Mesendoderm (in vitro differentiated cells): ENCODE measurements at regions not wholly inside any gene's neighbourhood (a gene's known extent, or its start where the extent isn't known, plus 50 kb on each side); places are given as distances from the start of the nearest gene placed in this dataset.

Experiments
- DNase-seq: peaks from one replicate; pipeline ENCODE4 v3.0.0; 2013
- H2AK5ac ChIP-seq: 2 replicates; pipeline ENCODE4 v1.6.1; 2013; ENCODE audit warnings: low read length, inconsistent platforms
- H2BK120ac ChIP-seq: 2 replicates; pipeline ENCODE4 v1.6.1; 2013; ENCODE audit warnings: low read depth, mild to moderate bottlenecking, low read length, moderate library complexity, mixed read lengths
- H2BK15ac ChIP-seq: replicated peaks from 2 replicates; pipeline ENCODE4 v1.6.1; 2013; ENCODE audit warnings: low read depth, mild to moderate bottlenecking, moderate library complexity
- H2BK5ac ChIP-seq: 2 replicates; pipeline ENCODE4 v1.6.1; 2013; ENCODE audit warnings: low read length, inconsistent platforms
- H3K18ac ChIP-seq: 2 replicates; pipeline ENCODE4 v1.6.1; 2013; ENCODE audit warnings: mild to moderate bottlenecking, low read length, mixed read lengths
- H3K23ac ChIP-seq: one replicate; pipeline ENCODE4 v1.6.1; 2013; ENCODE audit warnings: low read length
- H3K27ac ChIP-seq: 2 replicates; pipeline ENCODE4 v1.5.1; 2013; ENCODE audit warnings: low read depth, mild to moderate bottlenecking, inconsistent platforms, low read length, moderate library complexity
- H3K27me3 ChIP-seq: 2 replicates; pipeline ENCODE4 v1.6.1; 2013; ENCODE audit warnings: low read length, control low read depth, mild to moderate bottlenecking, inconsistent platforms; ENCODE audit not compliant: insufficient read depth, poor library complexity
- H3K36me3 ChIP-seq: 2 replicates; pipeline ENCODE4 v1.6.1; 2013; ENCODE audit warnings: low read length, inconsistent platforms; ENCODE audit not compliant: control insufficient read depth, insufficient read depth
- H3K4ac ChIP-seq: one replicate; pipeline ENCODE4 v1.6.1; 2013; ENCODE audit warnings: low read depth, mild to moderate bottlenecking, low read length, moderate library complexity
- H3K4me1 ChIP-seq: 2 replicates; pipeline ENCODE4 v1.6.1; 2013; ENCODE audit warnings: low read depth, low read length, inconsistent platforms; ENCODE audit not compliant: control insufficient read depth
- H3K4me2 ChIP-seq: 2 replicates; pipeline ENCODE4 v1.6.1; 2013; ENCODE audit warnings: low read length
- H3K4me3 ChIP-seq: 2 replicates; pipeline ENCODE4 v1.5.1; 2013; ENCODE audit warnings: mild to moderate bottlenecking, low read length
- H3K56ac ChIP-seq: one replicate; pipeline ENCODE4 v1.6.1; 2013; ENCODE audit warnings: low read length
- H3K79me1 ChIP-seq: 2 replicates; pipeline ENCODE4 v1.6.1; 2013; ENCODE audit warnings: low read length, inconsistent platforms
- H3K79me2 ChIP-seq: 2 replicates; pipeline ENCODE4 v1.6.1; 2013; ENCODE audit warnings: mild to moderate bottlenecking, low read length; ENCODE audit not compliant: control insufficient read depth, insufficient read depth
- H3K9ac ChIP-seq: 2 replicates; pipeline ENCODE4 v1.6.1; 2013; ENCODE audit warnings: low read length, inconsistent platforms
- H4K5ac ChIP-seq: one replicate; pipeline ENCODE4 v1.6.1; 2013; ENCODE audit warnings: low read length
- H4K8ac ChIP-seq: one replicate; pipeline ENCODE4 v1.6.1; 2013; ENCODE audit warnings: low read depth, mild to moderate bottlenecking, control low read depth, low read length, moderate library complexity
- WGBS: extraction: QIAGEN DNeasy Blood & Tissue Kit; methylation state at CpG from one replicate; pipeline ENCODE4 v1.1.7; 2013; ENCODE audit warnings: low lambda C conversion rate, missing lambda C conversion rate; ENCODE audit not compliant: insufficient coverage; ENCODE audit errors: extremely low coverage; 5-methylcytosine and 5-hydroxymethylcytosine counted together

DNA sequence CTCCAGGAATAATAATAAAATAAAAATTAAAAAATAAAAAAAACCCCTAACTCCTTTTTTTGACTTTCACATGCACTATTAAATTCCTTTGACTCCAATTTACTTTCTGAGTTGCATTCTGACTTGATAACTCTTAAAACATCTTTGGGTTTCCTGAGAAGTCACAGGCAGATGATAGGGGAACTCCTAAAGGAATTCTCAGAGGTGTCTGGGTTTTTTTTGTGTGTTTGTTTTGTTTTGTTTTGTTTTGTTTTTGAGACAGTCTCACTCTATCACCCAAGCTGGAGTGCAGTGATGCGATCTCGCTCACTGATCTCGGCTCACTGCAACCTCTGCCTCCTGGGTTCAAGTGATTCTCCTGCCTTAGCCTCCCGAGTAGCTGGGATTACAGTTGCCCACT is 52.7 kb upstream of the APBB1IP start:
- Histone ChIP-seq H3K56ac (no peak overlapping the region), H2AK5ac (no peak overlapping the region), H4K8ac (no peak overlapping the region), H3K79me2 (no peaks in the 10 kb centered on the region), H2BK120ac (no peak overlapping the region), H2BK5ac (no peak overlapping the region), H3K4me2 (no peak overlapping the region), H3K4ac (no peak overlapping the region), H3K18ac (no peak overlapping the region), H4K5ac (no peak overlapping the region), H3K79me1 (no peaks in the 10 kb centered on the region), H3K27ac (no peak overlapping the region), H3K4me1 (no peaks in the 10 kb centered on the region), H3K36me3 (no peaks in the 10 kb centered on the region), H3K27me3 (no peaks in the 10 kb centered on the region), H3K4me3 (no peak overlapping the region), H3K9ac (no peak overlapping the region), H2BK15ac (no peak overlapping the region), H3K23ac (no peak overlapping the region)
- DNase-seq: no peak
- no CpG with 5 or more reads among the region's 4 CpGs for WGBS

DNA sequence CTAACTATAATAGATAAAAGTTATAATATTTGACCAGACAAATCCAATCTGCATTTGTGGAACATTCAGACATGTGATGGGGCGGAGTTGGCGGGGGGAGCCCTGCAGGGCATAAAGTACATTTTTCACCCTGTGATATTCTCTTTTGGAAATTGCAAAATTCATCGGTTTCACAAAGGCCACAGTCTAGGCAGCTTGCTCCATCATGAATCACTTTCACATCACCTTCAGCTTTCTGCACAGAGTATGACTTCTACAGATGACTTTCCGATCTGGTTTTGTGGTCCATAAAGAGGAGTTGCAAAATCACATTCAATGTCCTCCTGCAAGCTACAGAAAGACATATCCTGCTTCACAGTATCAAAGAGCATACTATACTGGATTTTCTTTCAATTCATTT is 51.4 kb upstream of the APBB1IP start:
- H4K8ac ChIP-seq: no peak overlapping the region
- no peak for DNase-seq
- H4K5ac ChIP-seq: no peak overlapping the region
- H3K4me2 ChIP-seq: no peak overlapping the region
- H3K23ac ChIP-seq: no peak overlapping the region
- H3K27me3 ChIP-seq: no peaks in the 10 kb centered on the region
- H3K79me2 ChIP-seq: no peaks in the 10 kb centered on the region
- H2BK15ac ChIP-seq: no peak overlapping the region
- H3K4ac ChIP-seq: no peak overlapping the region
- H3K9ac ChIP-seq: no peak overlapping the region
- no peak overlapping the region for H3K27ac ChIP-seq
- WGBS: no CpG with 5 or more reads among the region's 4 CpGs
- no peak overlapping the region for H3K56ac ChIP-seq
- H3K79me1 ChIP-seq: no peaks in the 10 kb centered on the region
- no peak overlapping the region for H3K4me3 ChIP-seq
- no peaks in the 10 kb centered on the region for H3K36me3 ChIP-seq
- H3K18ac ChIP-seq: no peak overlapping the region
- no peak overlapping the region for H2AK5ac ChIP-seq
- no peak overlapping the region for H2BK120ac ChIP-seq
- H2BK5ac ChIP-seq: no peak overlapping the region
- no peaks in the 10 kb centered on the region for H3K4me1 ChIP-seq
